ENCODE measurements at regions not wholly inside any gene's neighbourhood (a gene's known extent, or its start where the extent isn't known, plus 50 kb on each side); places are given as distances from the start of the nearest gene placed in this dataset.

- TF ChIP-seq POLR2A (IDR thresholded peaks at IDR 0.05), result no peak
- TF ChIP-seq, protein P1, sequence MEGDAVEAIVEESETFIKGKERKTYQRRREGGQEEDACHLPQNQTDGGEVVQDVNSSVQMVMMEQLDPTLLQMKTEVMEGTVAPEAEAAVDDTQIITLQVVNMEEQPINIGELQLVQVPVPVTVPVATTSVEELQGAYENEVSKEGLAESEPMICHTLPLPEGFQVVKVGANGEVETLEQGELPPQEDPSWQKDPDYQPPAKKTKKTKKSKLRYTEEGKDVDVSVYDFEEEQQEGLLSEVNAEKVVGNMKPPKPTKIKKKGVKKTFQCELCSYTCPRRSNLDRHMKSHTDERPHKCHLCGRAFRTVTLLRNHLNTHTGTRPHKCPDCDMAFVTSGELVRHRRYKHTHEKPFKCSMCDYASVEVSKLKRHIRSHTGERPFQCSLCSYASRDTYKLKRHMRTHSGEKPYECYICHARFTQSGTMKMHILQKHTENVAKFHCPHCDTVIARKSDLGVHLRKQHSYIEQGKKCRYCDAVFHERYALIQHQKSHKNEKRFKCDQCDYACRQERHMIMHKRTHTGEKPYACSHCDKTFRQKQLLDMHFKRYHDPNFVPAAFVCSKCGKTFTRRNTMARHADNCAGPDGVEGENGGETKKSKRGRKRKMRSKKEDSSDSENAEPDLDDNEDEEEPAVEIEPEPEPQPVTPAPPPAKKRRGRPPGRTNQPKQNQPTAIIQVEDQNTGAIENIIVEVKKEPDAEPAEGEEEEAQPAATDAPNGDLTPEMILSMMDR (IDR thresholded peaks at IDR 0.05), result no peak
Measured at GRCh38 chr6:6090861-6091607, 84.3 kb upstream of the NRN1 start.

Data from heart left ventricle (tissue), 13 donors.